ENCODE measurements at regions not wholly inside any gene's neighbourhood (a gene's known extent, or its start where the extent isn't known, plus 50 kb on each side); places are given as distances from the start of the nearest gene placed in this dataset.

GRCh38 chr20:63139837-63140236 lies 76.1 kb downstream of the YTHDF1 start:
- no peak for TF ChIP-seq EGR1 (conservative IDR thresholded peaks at IDR 0.05)
- no peak for TF ChIP-seq EP300 (IDR thresholded peaks at IDR 0.05; ENCODE audit: low read length)
- no peak for TF ChIP-seq MEF2A (IDR thresholded peaks at IDR 0.05; ENCODE audit: control insufficient read depth, low read depth, low read length)
- TF ChIP-seq FOXK2 (conservative IDR thresholded peaks at IDR 0.05 in 1 of 2, IDR thresholded peaks at IDR 0.05 in 1 of 2; ENCODE audit: low read depth in 2 of 2) = no peak
- no peak for TF ChIP-seq PKNOX1 (IDR thresholded peaks at IDR 0.05)
- no peak for TF ChIP-seq USF2 (CRISPR knock-in tag; IDR thresholded peaks at IDR 0.05)
- no peak for TF ChIP-seq ZBTB11 (CRISPR knock-in tag; IDR thresholded peaks at IDR 0.05)
- no peak for TF ChIP-seq MAX (CRISPR knock-in tag; IDR thresholded peaks at IDR 0.05)
- TF ChIP-seq CBFB (CRISPR knock-in tag; IDR thresholded peaks at IDR 0.05) = no peak

All from K562 (cell line).